HL-60 (cell line): ENCODE measurements at regions not wholly inside any gene's neighbourhood (a gene's known extent, or its start where the extent isn't known, plus 50 kb on each side); places are given as distances from the start of the nearest gene placed in this dataset.

Source experiments
- DNase-seq, 2 experiments: peaks; one replicate each; pipeline ENCODE4 v3.0.0-alpha.2; 2010 to 2020; ENCODE audit warnings: low read depth in 1 of 2, low spot score in 1 of 2
- H3K27ac ChIP-seq: fragments of 250-450 bp; sonication (Bioruptor Pico); replicated peaks from 2 replicates; pipeline ENCODE4 v1.5.1; 2020; ENCODE audit warnings: mild to moderate bottlenecking, moderate library complexity
- H3K27me3 ChIP-seq: fragments of 250-450 bp; sonication (Bioruptor Pico); 2 replicates; pipeline ENCODE4 v1.5.1; 2021; ENCODE audit warnings: mild to moderate bottlenecking, moderate library complexity; ENCODE audit not compliant: insufficient read depth, poor library complexity, severe bottlenecking
- H3K4me3 ChIP-seq: replicated peaks from 2 replicates; pipeline ENCODE4 v1.5.1; 2011; ENCODE audit warnings: mild to moderate bottlenecking, control low read depth, low read length; ENCODE audit not compliant: insufficient read depth
- CTCF ChIP-seq: IDR thresholded peaks from one replicate; pipeline ENCODE4 v1.5.1; 2011; ENCODE audit warnings: low read length, control low read depth, inconsistent platforms; ENCODE audit not compliant: insufficient read depth
- GABPA ChIP-seq: IDR thresholded peaks from 2 replicates; pipeline ENCODE4 v1.6.1; 2012; ENCODE audit warnings: low read depth
- POLR2AphosphoS5 ChIP-seq: IDR thresholded peaks from 2 replicates; pipeline ENCODE4 v1.6.1; 2012; ENCODE audit warnings: low read depth
- SPI1 ChIP-seq: IDR thresholded peaks from 2 replicates; pipeline ENCODE4 v1.6.1; 2012; ENCODE audit warnings: low read depth, mild to moderate bottlenecking, borderline replicate concordance
- TF ChIP-seq, protein P1 (sequence below): IDR thresholded peaks from 2 replicates; pipeline ENCODE4 v1.6.1; 2012; ENCODE audit warnings: low read depth; ENCODE audit not compliant: insufficient replicate concordance

DNA sequence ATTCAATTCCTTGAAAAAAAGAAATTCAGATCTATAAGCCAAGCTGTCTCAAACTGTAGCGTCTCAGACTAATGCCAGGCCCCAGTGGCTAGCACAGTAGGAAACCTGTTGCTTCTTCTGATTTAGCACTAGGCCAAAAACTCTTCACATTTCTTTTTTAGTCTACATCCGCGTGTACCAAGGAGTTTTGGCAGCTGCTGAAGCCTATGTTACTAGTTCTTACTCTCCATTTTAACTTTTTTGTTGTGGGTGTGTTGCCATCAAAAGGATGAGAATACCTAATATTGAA lies 65.0 kb upstream of the BTN3A2 start:
- Histone ChIP-seq H3K4me3 (no peak overlapping the region), H3K27me3 (no peaks in the 10 kb centered on the region), H3K27ac (no peak overlapping the region)
- DNase-seq = no peak
- TF ChIP-seq POLR2AphosphoS5 = no peak
- TF ChIP-seq SPI1 = no peak
- no peak for TF ChIP-seq GABPA
- TF ChIP-seq CTCF = no peak
- TF ChIP-seq, protein P1, sequence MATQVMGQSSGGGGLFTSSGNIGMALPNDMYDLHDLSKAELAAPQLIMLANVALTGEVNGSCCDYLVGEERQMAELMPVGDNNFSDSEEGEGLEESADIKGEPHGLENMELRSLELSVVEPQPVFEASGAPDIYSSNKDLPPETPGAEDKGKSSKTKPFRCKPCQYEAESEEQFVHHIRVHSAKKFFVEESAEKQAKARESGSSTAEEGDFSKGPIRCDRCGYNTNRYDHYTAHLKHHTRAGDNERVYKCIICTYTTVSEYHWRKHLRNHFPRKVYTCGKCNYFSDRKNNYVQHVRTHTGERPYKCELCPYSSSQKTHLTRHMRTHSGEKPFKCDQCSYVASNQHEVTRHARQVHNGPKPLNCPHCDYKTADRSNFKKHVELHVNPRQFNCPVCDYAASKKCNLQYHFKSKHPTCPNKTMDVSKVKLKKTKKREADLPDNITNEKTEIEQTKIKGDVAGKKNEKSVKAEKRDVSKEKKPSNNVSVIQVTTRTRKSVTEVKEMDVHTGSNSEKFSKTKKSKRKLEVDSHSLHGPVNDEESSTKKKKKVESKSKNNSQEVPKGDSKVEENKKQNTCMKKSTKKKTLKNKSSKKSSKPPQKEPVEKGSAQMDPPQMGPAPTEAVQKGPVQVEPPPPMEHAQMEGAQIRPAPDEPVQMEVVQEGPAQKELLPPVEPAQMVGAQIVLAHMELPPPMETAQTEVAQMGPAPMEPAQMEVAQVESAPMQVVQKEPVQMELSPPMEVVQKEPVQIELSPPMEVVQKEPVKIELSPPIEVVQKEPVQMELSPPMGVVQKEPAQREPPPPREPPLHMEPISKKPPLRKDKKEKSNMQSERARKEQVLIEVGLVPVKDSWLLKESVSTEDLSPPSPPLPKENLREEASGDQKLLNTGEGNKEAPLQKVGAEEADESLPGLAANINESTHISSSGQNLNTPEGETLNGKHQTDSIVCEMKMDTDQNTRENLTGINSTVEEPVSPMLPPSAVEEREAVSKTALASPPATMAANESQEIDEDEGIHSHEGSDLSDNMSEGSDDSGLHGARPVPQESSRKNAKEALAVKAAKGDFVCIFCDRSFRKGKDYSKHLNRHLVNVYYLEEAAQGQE = no peak

DNA sequence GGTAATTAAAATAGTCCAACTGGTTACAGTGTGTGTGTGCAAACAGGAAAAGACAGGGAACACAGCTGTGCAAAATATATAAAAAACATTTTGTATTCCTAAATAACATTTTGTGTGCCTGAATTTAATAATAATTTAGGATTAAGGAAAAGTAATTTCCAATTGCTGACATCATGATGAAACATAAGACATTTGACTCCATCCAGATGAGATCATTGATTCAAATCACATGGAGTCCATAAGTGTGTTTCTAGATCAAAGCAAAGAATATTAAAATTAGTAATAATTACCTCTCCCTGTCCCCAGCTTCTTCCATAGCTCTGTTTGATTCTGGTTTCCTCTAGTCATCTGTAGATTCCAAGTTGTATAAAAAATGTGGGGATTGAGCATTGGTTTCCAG lies 64.6 kb upstream of the BTN3A2 start:
- TF ChIP-seq POLR2AphosphoS5 (no peak), GABPA (no peak), SPI1 (no peak), CTCF (no peak)
- TF ChIP-seq, protein P1 = no peak
- H3K27ac ChIP-seq = no peak overlapping the region
- H3K27me3 ChIP-seq = no peaks in the 10 kb centered on the region
- no peak for DNase-seq
- no peak overlapping the region for H3K4me3 ChIP-seq

- H3K4me3 ChIP-seq = no peak overlapping the region
- H3K27ac ChIP-seq = no peak overlapping the region
- TF ChIP-seq CTCF = no peak
- TF ChIP-seq SPI1 = no peak
- TF ChIP-seq, protein P1 = no peak
- TF ChIP-seq POLR2AphosphoS5 = no peak
- no peak for TF ChIP-seq GABPA
- no peak for DNase-seq
- no peaks in the 10 kb centered on the region for H3K27me3 ChIP-seq
Observed at GRCh38 chr6:26300828-26301227, 64.2 kb upstream of the BTN3A2 start.
